ENCODE measurements at regions not wholly inside any gene's neighbourhood (a gene's known extent, or its start where the extent isn't known, plus 50 kb on each side); places are given as distances from the start of the nearest gene placed in this dataset.

- TF ChIP-seq SNAI2 (CRISPR knock-in tag; IDR thresholded peaks at IDR 0.05) (no peak), ZFP3 (CRISPR knock-in tag; IDR thresholded peaks at IDR 0.05) (no peak), ZNF8 (CRISPR knock-in tag; IDR thresholded peaks at IDR 0.05) (no peak), ARNTL (CRISPR knock-in tag; IDR thresholded peaks at IDR 0.05; ENCODE audit: borderline replicate concordance, low read depth) (no peak), RARB (CRISPR knock-in tag; IDR thresholded peaks at IDR 0.05) (no peak), CREB5 (CRISPR knock-in tag; IDR thresholded peaks at IDR 0.05; ENCODE audit: low read depth) (no peak), ESRRG (CRISPR knock-in tag; IDR thresholded peaks at IDR 0.05) (no peak), PATZ1 (CRISPR knock-in tag; IDR thresholded peaks at IDR 0.05; ENCODE audit: borderline replicate concordance) (no peak), CSRNP3 (CRISPR knock-in tag; IDR thresholded peaks at IDR 0.05) (no peak), ZNF70 (CRISPR knock-in tag; IDR thresholded peaks at IDR 0.05) (no peak), CSDC2 (CRISPR knock-in tag; IDR thresholded peaks at IDR 0.05) (no peak)
Measured at GRCh38 chrX:143781103-143781502, 60.6 kb upstream of the SPANXN2 start.
